CD14-positive monocyte (primary cell): ENCODE measurements at regions not wholly inside any gene's neighbourhood (a gene's known extent, or its start where the extent isn't known, plus 50 kb on each side); places are given as distances from the start of the nearest gene placed in this dataset.

Experiments used
- DNase-seq, 3 donors: peaks; one replicate each; pipeline ENCODE4 v3.0.0-alpha.2; 2011 to 2022
- H2AFZ ChIP-seq: 2 replicates; pipeline ENCODE4 v1.6.0; 2012; ENCODE audit warnings: mild to moderate bottlenecking, low read depth, low read length, inconsistent platforms; ENCODE audit not compliant: insufficient read depth, poor library complexity, severe bottlenecking
- H3K27ac ChIP-seq, 2 donors: 1 replicate in 1 of 2; 2 replicates in 1 of 2; pipeline ENCODE4 v1.5.1; 2012 to 2013; ENCODE audit warnings: low read length in 2 of 2, control low read depth in 1 of 2, inconsistent platforms in 1 of 2, low read depth in 1 of 2, mild to moderate bottlenecking in 1 of 2
- H3K27me3 ChIP-seq, 2 donors: one replicate each; pipeline versions ENCODE4 v1.6.0 to v1.6.1; 2011 to 2013; ENCODE audit warnings: low read length in 2 of 2; ENCODE audit not compliant: control insufficient read depth in 2 of 2, insufficient read depth in 2 of 2
- H3K36me3 ChIP-seq, 2 donors: replicated peaks in 1 of 2; 1 replicate in 1 of 2; 2 replicates in 1 of 2; pipeline versions ENCODE4 v1.5.1 to v1.6.1; 2012 to 2013; ENCODE audit warnings: low read length in 2 of 2, control low read depth in 1 of 2, inconsistent platforms in 1 of 2, mild to moderate bottlenecking in 1 of 2; ENCODE audit not compliant: insufficient read depth in 2 of 2, control insufficient read depth in 1 of 2
- H3K4me1 ChIP-seq, 2 donors: 1 replicate in 1 of 2; 2 replicates in 1 of 2; pipeline versions ENCODE4 v1.5.1 to v1.6.1; 2012 to 2013; ENCODE audit warnings: low read length in 2 of 2, control low read depth in 1 of 2, inconsistent platforms in 1 of 2, mild to moderate bottlenecking in 1 of 2, moderate library complexity in 1 of 2; ENCODE audit not compliant: insufficient read depth in 2 of 2, control insufficient read depth in 1 of 2
- H3K4me2 ChIP-seq: replicated peaks from 2 replicates; pipeline ENCODE3; 2012; ENCODE audit warnings: low read length, moderate library complexity, mild to moderate bottlenecking; ENCODE audit not compliant: poor library complexity, severe bottlenecking; ENCODE audit errors: extremely low read depth
- H3K4me3 ChIP-seq, 3 experiments: fragments of 200-600 bp in 1 of 3; sonication (generic) in 1 of 3; replicated peaks in 1 of 3; 1 replicate in 2 of 3; 2 replicates in 1 of 3; pipeline ENCODE4 v1.5.1; 2011 to 2013; ENCODE audit warnings: low read length in 3 of 3, mild to moderate bottlenecking in 3 of 3, control low read depth in 2 of 3, low read depth in 2 of 3, inconsistent platforms in 1 of 3, moderate library complexity in 1 of 3
- H3K79me2 ChIP-seq: 2 replicates; pipeline ENCODE4 v1.6.0; 2012; ENCODE audit warnings: mild to moderate bottlenecking, control low read depth, inconsistent platforms, low read length, moderate library complexity; ENCODE audit not compliant: insufficient read depth
- H3K9ac ChIP-seq: 2 replicates; pipeline ENCODE4 v1.6.0; 2017; ENCODE audit warnings: low read length, mild to moderate bottlenecking; ENCODE audit not compliant: insufficient read depth, poor library complexity, severe bottlenecking
- H3K9me3 ChIP-seq, 2 donors: replicated peaks in 1 of 2; 1 replicate in 1 of 2; 2 replicates in 1 of 2; pipeline versions ENCODE4 v1.5.1 to v1.6.1; 2012 to 2013; ENCODE audit warnings: low read length in 2 of 2, control low read depth in 1 of 2; ENCODE audit not compliant: control insufficient read depth in 1 of 2, insufficient read depth in 1 of 2
- H4K20me1 ChIP-seq: 2 replicates; pipeline ENCODE4 v1.6.0; 2012; ENCODE audit warnings: mild to moderate bottlenecking, low read length, control low read depth, moderate library complexity; ENCODE audit not compliant: insufficient read depth
- H3K27ac Mint-ChIP-seq, 7 donors: one replicate each; pipeline ENCODE4 v1.8.0; 2020; ENCODE audit warnings: mild to moderate bottlenecking in 7 of 7, mixed read lengths in 7 of 7, moderate library complexity in 6 of 7, inconsistent platforms in 2 of 7
- H3K27me3 Mint-ChIP-seq, 3 donors: one replicate each; pipeline ENCODE4 v1.8.0; 2021 to 2022; ENCODE audit warnings: low read depth in 3 of 3, mild to moderate bottlenecking in 3 of 3, mixed read lengths in 3 of 3, moderate library complexity in 3 of 3, inconsistent platforms in 1 of 3
- H3K36me3 Mint-ChIP-seq, 2 donors: one replicate each; pipeline ENCODE4 v1.8.0; 2020; ENCODE audit warnings: mixed read lengths in 2 of 2, inconsistent platforms in 1 of 2, mild to moderate bottlenecking in 1 of 2
- H3K4me1 Mint-ChIP-seq: one replicate; pipeline ENCODE4 v1.8.0; 2020; ENCODE audit warnings: mild to moderate bottlenecking, mixed read lengths
- H3K4me3 Mint-ChIP-seq, 2 donors: one replicate each; pipeline ENCODE4 v1.8.0; 2020; ENCODE audit warnings: mild to moderate bottlenecking in 2 of 2, mixed read lengths in 2 of 2, moderate library complexity in 1 of 2
- H3K9me3 Mint-ChIP-seq, 7 donors: one replicate each; pipeline ENCODE4 v1.8.0; 2020 to 2022; ENCODE audit warnings: mixed read lengths in 7 of 7, mild to moderate bottlenecking in 6 of 7, moderate library complexity in 6 of 7, inconsistent platforms in 2 of 7
- CTCF ChIP-seq: fragments of 200-600 bp; IDR thresholded peaks from one replicate; pipeline ENCODE4 v1.8.0; 2022; ENCODE audit warnings: antibody characterized with exemption, mild to moderate bottlenecking
- WGBS: methylation state at CpG from one replicate; pipeline ENCODE4 v1.1.5; 2013; ENCODE audit warnings: missing lambda C conversion rate; ENCODE audit not compliant: insufficient coverage; 5-methylcytosine and 5-hydroxymethylcytosine counted together
- intact Hi-C, 2 donors: fragments of 100-400 bp; cut with micrococcal nuclease; formaldehyde crosslinking; loops; one replicate each; pipeline versions ENCODE4 v1.15.0 to v1.15.1; 2023

- H3K4me2 ChIP-seq: no peak overlapping the region
- H3K36me3 Mint-ChIP-seq: no peaks in the 10 kb centered on the region
- H4K20me1 ChIP-seq: no peaks in the 10 kb centered on the region
- H3K4me1 ChIP-seq: no peaks in the 10 kb centered on the region
- no peaks in the 10 kb centered on the region for H3K4me1 Mint-ChIP-seq
- TF ChIP-seq CTCF: no peak
- DNase-seq: no peak
- H3K4me3 ChIP-seq: no peak overlapping the region
- H3K79me2 ChIP-seq: no peaks in the 10 kb centered on the region
- H3K36me3 ChIP-seq: no peaks in the 10 kb centered on the region
- H3K9ac ChIP-seq: no peak overlapping the region
- no peak overlapping the region for H3K27ac ChIP-seq
- intact Hi-C loops: no loop called here
- no CpG with 5 or more reads among the region's 1 CpG for WGBS
- H3K9me3 ChIP-seq: no peaks in the 10 kb centered on the region
- H3K27me3 Mint-ChIP-seq: peaks cover 0 to 3% (median 0%) of the 10 kb centered on the region in 3 donors
- H3K4me3 Mint-ChIP-seq: no peak overlapping the region
- no peaks in the 10 kb centered on the region for H3K27me3 ChIP-seq
- H2AFZ ChIP-seq: no peak overlapping the region
- no peak overlapping the region for H3K27ac Mint-ChIP-seq
- H3K9me3 Mint-ChIP-seq: peaks cover 0 to 6% (median 4%) of the 10 kb centered on the region in 7 donors
Measured at GRCh38 chr3:101128001-101128400, 134.8 kb upstream of the ABI3BP start.

GRCh38 chr3:101124125-101124524 lies 130.9 kb upstream of the ABI3BP start:
- WGBS: no CpG with 5 or more reads among the region's 2 CpGs
- Histone ChIP-seq H3K9ac (no peak overlapping the region), H3K4me2 (no peak overlapping the region), H3K4me3 (no peak overlapping the region), H3K27ac (no peak overlapping the region), H3K4me1 (no peaks in the 10 kb centered on the region), H3K9me3 (no peaks in the 10 kb centered on the region), H3K79me2 (no peaks in the 10 kb centered on the region), H4K20me1 (no peaks in the 10 kb centered on the region), H3K27me3 (no peaks in the 10 kb centered on the region), H2AFZ (no peak overlapping the region), H3K36me3 (no peaks in the 10 kb centered on the region)
- intact Hi-C loops: no loop called here
- Mint-ChIP-seq H3K4me1 (no peaks in the 10 kb centered on the region), H3K4me3 (no peak overlapping the region), H3K27ac (no peak overlapping the region), H3K36me3 (no peaks in the 10 kb centered on the region), H3K27me3 (peaks cover 0 to 2% (median 0%) of the 10 kb centered on the region in 3 donors), H3K9me3 (peaks cover 0 to 2% (median 0%) of the 10 kb centered on the region in 7 donors)
- TF ChIP-seq CTCF: no peak
- DNase-seq: no peak
